ENCODE measurements at regions not wholly inside any gene's neighbourhood (a gene's known extent, or its start where the extent isn't known, plus 50 kb on each side); places are given as distances from the start of the nearest gene placed in this dataset.
"Not testable (repeated sequence)": the region's sequence is repeated elsewhere in the genome, so short reads cannot be mapped to it uniquely, and the experiment has no call there.

DNA sequence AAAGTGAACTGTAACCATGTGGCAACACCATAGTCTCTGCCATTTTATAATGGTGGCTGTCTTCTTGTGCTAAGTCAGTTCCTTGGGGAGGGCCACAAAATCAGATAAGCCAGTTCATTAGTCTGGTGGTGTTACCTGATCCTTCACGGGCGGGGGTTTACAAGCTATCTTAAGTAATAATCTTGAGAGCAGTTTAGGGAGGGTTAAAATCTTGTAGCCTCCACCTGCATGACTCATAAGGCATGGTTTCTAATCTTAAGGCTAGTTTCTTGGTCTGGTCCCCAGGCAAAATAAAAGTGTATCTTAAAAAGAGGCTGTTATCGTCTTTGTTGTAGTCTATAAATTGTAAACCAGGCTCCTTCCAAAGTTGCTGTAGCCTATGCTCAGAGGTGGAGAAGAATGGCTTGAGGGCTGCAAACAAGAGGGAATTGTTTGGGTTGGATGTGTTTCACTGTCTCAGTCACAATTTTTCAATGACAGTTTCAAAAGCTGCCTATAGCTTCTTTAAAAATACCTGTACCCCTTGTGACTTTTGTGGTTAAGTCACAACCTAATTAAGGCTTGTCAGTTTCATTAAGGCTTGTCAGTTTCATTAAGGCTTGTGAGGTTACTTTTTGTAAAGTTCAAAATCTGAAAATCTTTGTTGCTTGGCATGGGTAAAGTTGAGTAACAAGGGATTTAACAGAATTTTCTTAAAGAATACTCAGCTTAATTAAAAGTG, 135.7 kb downstream of the RPS4Y2 start:
- DNase-seq (ENCODE audit: low read depth in 2 of 2): no peak

DNA sequence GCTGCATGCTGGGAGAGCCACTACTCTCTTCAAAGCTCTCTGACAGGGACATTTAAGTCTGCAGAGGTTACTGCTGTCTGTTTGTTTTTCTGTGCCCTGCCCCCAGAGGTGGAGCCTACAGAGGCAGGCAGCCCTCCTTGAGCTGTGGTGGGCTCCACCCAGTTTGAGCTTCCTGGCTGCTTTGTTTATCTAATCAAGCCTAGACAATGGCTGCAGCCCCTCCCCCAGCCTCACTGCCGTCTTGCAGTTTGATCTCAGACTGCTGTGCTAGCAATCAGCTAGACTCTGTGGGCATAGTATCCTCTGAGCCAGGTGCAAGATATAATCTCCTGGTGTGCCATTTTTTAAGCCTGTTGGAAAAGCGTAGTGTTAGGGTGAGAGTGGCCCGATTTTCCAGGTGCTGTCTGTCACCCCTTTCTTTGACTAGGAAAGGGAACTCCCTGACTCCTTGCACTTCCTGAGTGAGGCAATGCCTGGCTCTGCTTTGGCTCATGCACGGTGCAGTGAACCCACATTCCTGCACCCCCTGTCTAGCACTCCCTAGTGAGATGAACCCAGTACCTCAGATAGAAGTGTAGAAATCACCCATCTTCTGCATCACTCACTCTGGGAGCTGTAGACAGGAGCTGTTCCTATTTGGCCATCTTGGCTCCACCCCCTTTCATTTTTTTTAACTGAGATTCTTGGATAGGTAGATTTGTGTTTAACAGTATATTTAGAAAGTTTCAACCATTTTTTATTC, 169.6 kb downstream of the RPS4Y2 start:
- DNase-seq (ENCODE audit: low read depth in 2 of 2): peak in 1 of 2 donors; percentile 0

GRCh38 chrY:20929691-20930342, 173.9 kb downstream of the RPS4Y2 start:
- no peak for DNase-seq (ENCODE audit: low read depth in 2 of 2)

DNA sequence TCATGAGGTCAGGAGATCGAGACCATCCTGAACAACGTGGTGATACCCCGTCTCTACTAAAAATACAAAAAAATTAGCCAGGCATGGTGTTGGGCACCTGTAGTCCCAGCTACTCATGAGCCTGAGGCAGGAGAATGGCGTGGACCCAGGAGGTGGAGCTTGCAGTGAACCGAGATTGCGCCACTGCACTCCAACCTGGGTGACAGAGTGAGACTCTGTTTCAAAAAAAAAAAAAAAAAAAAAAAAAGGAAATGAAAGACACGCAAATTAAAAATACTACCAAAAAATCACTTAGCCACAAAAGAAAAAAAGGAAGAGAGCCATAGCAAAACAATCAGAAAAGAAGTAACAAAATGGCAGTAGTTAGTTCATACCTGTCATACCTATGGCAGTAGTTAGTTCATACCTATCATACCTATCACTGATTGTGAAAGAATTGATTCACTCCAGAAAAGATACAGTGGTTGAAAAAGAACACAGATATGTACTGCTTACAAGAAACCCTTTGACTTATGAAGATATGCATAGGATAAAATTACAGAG, 180.9 kb downstream of the RPS4Y2 start:
- not testable (repeated sequence) for DNase-seq (ENCODE audit: low read depth in 2 of 2)

DNA sequence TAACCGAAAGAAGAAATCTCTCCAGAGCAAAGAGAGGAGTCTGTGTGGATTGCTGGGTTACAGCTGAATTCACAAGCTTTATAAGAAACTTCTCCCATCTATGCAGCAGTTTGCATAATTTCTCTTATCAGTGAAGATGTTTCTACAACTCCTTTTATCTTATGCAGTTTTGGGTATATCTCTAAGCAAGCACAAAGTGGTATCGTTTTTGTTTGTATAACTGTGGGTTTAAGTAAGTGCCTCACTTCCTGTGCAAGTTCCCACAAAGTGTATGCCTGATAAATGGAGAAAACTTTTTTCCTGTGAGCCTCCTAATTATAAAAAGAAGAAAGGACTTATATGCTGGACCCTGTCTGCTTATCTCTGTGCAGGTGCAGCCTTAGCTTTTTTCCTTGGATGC, 205.6 kb downstream of the RPS4Y2 start:
- no peak for DNase-seq (ENCODE audit: low read depth in 2 of 2)

- DNase-seq (ENCODE audit: low read depth in 2 of 2): no peak
These were observed 211.9 kb downstream of the RPS4Y2 start for GRCh38 chrY:20967828-20968227.

DNA sequence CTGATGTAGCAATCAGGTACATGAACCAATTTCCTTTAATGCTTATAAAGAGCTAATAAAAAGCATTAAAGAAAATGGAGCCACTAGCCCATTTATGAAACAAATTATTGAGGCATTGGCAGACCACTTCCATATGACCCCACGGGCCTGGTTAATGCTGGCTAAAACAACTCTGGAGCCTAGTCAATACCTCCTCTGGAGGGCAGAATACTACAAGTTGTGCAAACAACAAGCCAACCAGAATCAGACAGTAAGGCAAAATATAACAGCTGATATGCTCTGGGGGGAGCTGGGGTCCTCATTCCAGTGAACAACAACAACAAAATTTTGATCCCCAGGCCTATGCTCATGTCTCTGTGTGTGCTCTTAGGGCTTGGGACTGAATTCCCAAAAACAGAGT, 212.3 kb downstream of the RPS4Y2 start:
- no peak for DNase-seq (ENCODE audit: low read depth in 2 of 2)

GRCh38 chrY:20971371-20971770, 215.5 kb downstream of the RPS4Y2 start:
- DNase-seq (ENCODE audit: low read depth in 2 of 2): no peak

GRCh38 chrY:20986037-20986436, 230.1 kb downstream of the RPS4Y2 start:
- no peak for DNase-seq (ENCODE audit: low read depth in 2 of 2)

- DNase-seq (ENCODE audit: low read depth in 2 of 2): no peak
These were observed 234.2 kb downstream of the RPS4Y2 start for GRCh38 chrY:20990123-20990522.

GRCh38 chrY:20990869-20991548, 235.1 kb downstream of the RPS4Y2 start:
- no peak for DNase-seq (ENCODE audit: low read depth in 2 of 2)

DNA sequence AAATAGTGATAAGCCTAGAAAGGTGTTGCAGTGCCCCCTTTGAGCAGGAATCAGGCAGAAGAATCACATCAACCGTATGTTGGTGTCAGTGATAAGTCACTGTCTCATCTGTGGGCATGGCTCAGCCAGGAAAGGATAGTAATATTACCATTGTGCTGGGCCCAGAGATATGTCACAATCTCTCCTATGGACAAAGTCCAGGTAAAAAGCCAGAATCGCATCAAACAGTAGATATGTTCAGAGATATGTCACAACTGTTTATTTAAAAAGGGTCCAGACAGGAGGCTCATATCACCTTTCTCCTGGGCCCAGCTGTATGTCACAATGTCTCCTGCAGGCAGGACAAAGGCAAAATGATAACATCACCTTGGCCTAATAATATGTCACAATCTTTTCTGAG, 241.4 kb downstream of the RPS4Y2 start:
- no peak for DNase-seq (ENCODE audit: low read depth in 2 of 2)

DNA sequence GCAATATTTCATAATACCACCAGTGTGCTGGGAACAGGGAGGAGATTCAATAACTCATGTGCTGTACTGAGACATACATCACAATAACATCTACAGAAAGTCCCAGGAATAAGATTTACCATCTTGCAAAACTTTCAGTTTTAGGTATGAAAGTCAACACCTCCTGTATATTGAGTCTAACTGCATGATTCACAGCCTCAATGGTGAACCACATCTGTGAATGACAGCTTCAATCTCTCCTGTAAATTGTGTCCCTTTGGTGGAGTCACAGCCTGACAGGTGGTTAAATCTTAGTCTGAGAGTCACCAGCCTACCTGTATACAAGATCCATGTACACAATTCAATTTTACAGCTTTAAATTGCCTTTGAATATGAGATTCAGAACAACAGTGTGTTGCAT, 242.1 kb downstream of the RPS4Y2 start:
- DNase-seq (ENCODE audit: low read depth in 2 of 2): no peak

DNA sequence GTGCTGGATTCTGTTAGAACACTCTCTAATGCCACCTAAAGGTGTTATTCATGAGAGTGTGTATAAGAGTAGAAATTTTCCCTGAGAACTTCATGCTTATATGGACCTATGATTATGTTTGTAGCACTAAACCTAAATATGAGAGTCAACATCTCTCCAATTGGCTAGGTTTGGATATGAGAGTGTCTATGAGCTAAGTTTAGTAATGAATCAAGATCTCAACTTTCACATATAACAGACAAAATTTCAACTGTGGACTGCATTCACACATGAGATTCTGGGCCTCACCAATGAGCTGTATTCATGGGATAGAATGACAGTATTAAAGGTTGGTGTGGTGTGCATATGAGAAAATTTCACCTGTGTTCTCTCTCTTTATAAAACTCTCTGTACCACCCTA, 242.6 kb downstream of the RPS4Y2 start:
- DNase-seq (ENCODE audit: low read depth in 2 of 2): no peak

DNA sequence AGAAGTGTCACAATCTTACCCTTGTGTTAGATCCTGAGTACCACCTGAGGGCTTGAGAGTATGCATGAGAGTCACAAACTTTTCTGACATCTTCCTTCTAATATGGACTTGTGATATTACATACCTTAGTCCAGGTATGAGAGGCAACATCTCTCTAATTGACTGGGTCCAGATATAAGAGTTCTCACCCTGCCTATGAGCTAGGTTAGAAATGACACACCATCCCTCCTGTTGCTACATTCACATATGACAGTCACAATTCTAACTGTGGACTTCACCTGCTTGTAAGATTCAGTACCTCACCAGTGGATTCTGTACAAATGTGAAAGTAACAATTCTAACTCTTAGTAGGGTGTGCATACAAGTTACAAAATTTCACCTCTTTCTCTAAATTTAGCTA, 245.2 kb downstream of the RPS4Y2 start:
- DNase-seq (ENCODE audit: low read depth in 2 of 2): no peak

DNA sequence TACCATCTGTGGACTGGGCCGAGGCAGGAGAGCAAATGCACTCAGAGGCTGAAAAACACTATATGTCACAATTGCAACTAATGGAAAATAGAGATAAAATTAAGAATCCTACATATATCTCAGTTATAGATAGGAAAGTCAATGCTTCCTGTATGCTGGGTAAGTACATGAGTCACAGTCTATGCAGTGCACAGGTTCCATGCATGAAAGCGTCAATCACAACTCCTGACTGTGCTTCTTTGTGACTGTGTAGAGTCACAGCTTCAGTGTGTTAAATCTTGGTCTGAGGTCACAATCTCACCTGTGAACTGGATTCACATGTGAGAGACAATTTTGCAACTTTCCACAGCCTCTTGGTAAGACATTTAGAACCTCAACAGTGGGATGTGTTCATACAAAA, 247.2 kb downstream of the RPS4Y2 start:
- DNase-seq (ENCODE audit: low read depth in 2 of 2): no peak

DNA sequence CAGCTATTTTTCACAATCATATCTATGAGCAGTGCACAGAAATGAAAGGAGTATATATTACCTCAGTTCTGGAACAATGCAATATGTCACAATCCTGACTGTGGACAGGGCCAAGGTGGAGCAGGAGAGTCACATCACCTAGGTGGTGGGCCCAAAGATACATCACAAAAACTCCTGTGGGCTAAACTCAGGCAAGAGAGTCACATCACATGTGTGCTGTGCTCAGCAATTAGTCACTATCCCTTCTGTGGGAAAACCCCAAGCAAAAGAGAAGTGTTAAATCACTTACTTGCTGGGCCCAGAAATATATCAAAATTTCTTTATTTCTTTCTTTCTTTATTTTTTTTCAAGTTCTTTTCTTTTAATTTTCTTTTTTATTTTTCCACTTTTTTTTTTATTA, 249.6 kb downstream of the RPS4Y2 start:
- DNase-seq (ENCODE audit: low read depth in 2 of 2): no peak

DNA sequence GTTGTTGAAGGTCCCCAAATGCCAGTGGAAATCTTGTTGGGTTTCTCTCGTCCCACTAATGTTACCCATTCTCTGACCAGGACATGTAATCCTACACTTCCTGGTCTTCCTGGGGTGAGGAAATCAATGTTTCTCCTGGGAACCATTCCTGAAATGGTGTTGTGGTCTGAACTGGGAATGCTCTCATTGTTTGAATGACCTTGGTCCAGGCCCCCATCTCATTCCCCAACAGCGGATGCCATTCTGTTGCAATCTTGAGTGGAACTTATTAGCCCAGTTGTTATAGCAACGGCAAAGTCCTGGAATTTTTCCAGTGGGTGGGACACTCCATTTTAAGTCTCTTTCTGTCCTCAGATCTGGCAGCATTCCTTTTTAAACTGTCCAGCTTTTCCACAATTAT, 265.9 kb downstream of the RPS4Y2 start:
- no peak for DNase-seq (ENCODE audit: low read depth in 2 of 2)

DNA sequence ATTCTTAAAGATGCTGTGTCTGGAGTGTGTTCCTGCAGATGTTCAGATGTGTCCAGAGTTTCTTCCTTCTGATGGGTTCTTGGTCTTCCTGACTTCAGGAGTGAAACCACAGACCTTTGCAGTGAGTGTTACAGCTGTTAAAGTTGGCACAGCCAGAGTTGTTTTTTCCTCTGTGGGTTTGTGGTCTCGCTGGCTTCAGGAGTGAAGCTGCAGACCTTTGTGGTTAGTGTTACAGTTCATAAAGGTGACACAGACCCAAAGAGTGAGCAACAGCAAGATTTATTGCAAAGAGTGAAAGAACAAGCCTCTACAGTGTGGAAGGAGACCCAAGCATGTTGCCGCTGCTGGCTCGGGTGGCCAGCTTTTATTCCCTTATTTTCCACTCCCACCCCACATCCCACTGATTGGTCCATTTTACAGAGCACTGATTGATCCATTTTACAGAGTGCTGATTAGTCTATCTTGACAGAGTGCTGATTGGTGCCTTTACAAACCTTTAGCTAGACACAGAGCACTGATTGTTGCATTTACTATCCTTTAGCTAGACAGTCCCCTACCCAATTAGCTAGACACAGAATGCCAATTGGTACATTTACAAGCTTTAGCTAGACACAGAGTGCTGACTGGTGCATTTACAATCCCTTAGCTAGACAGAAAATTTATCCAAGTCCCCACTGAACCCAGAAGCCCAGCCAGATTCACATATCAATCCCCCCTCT, 266.6 kb downstream of the RPS4Y2 start:
- DNase-seq (ENCODE audit: low read depth in 2 of 2): no peak

- no peak for DNase-seq (ENCODE audit: low read depth in 2 of 2)
These were observed 268.0 kb downstream of the RPS4Y2 start for GRCh38 chrY:21023906-21024305.

DNA sequence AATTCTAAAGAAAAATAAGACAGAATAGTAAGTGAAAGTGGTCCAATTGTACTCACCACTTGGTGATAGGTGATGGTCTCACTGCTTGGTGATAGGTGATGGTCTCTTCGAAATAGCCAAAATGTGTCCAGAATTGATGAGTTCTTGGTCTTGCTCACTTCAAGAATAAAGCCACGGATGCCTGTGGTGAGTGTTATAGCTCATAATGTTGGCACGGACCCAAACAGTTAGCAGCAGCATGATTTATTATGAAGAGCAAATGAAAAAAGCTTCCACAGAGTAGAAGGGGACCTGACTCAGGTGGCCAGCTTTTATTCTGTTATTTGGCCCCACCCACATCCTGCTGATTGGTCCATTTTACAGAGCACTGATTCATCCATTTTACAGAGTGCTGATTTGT, 272.6 kb downstream of the RPS4Y2 start:
- DNase-seq (ENCODE audit: low read depth in 2 of 2): no peak
